CD14-positive monocyte (primary cell): ENCODE measurements at regions not wholly inside any gene's neighbourhood (a gene's known extent, or its start where the extent isn't known, plus 50 kb on each side); places are given as distances from the start of the nearest gene placed in this dataset.

Experiments
- DNase-seq, 3 donors: peaks; one replicate each; pipeline ENCODE4 v3.0.0-alpha.2; 2011 to 2022
- H2AFZ ChIP-seq: 2 replicates; pipeline ENCODE4 v1.6.0; 2012; ENCODE audit warnings: mild to moderate bottlenecking, low read depth, low read length, inconsistent platforms; ENCODE audit not compliant: insufficient read depth, poor library complexity, severe bottlenecking
- H3K27ac ChIP-seq, 2 donors: 1 replicate in 1 of 2; 2 replicates in 1 of 2; pipeline ENCODE4 v1.5.1; 2012 to 2013; ENCODE audit warnings: low read length in 2 of 2, control low read depth in 1 of 2, inconsistent platforms in 1 of 2, low read depth in 1 of 2, mild to moderate bottlenecking in 1 of 2
- H3K27me3 ChIP-seq, 2 donors: one replicate each; pipeline versions ENCODE4 v1.6.0 to v1.6.1; 2011 to 2013; ENCODE audit warnings: low read length in 2 of 2; ENCODE audit not compliant: control insufficient read depth in 2 of 2, insufficient read depth in 2 of 2
- H3K36me3 ChIP-seq, 2 donors: replicated peaks in 1 of 2; 1 replicate in 1 of 2; 2 replicates in 1 of 2; pipeline versions ENCODE4 v1.5.1 to v1.6.1; 2012 to 2013; ENCODE audit warnings: low read length in 2 of 2, control low read depth in 1 of 2, inconsistent platforms in 1 of 2, mild to moderate bottlenecking in 1 of 2; ENCODE audit not compliant: insufficient read depth in 2 of 2, control insufficient read depth in 1 of 2
- H3K4me1 ChIP-seq, 2 donors: 1 replicate in 1 of 2; 2 replicates in 1 of 2; pipeline versions ENCODE4 v1.5.1 to v1.6.1; 2012 to 2013; ENCODE audit warnings: low read length in 2 of 2, control low read depth in 1 of 2, inconsistent platforms in 1 of 2, mild to moderate bottlenecking in 1 of 2, moderate library complexity in 1 of 2; ENCODE audit not compliant: insufficient read depth in 2 of 2, control insufficient read depth in 1 of 2
- H3K4me2 ChIP-seq: replicated peaks from 2 replicates; pipeline ENCODE3; 2012; ENCODE audit warnings: low read length, moderate library complexity, mild to moderate bottlenecking; ENCODE audit not compliant: poor library complexity, severe bottlenecking; ENCODE audit errors: extremely low read depth
- H3K4me3 ChIP-seq, 3 experiments: fragments of 200-600 bp in 1 of 3; sonication (generic) in 1 of 3; replicated peaks in 1 of 3; 1 replicate in 2 of 3; 2 replicates in 1 of 3; pipeline ENCODE4 v1.5.1; 2011 to 2013; ENCODE audit warnings: low read length in 3 of 3, mild to moderate bottlenecking in 3 of 3, control low read depth in 2 of 3, low read depth in 2 of 3, inconsistent platforms in 1 of 3, moderate library complexity in 1 of 3
- H3K79me2 ChIP-seq: 2 replicates; pipeline ENCODE4 v1.6.0; 2012; ENCODE audit warnings: mild to moderate bottlenecking, control low read depth, inconsistent platforms, low read length, moderate library complexity; ENCODE audit not compliant: insufficient read depth
- H3K9ac ChIP-seq: 2 replicates; pipeline ENCODE4 v1.6.0; 2017; ENCODE audit warnings: low read length, mild to moderate bottlenecking; ENCODE audit not compliant: insufficient read depth, poor library complexity, severe bottlenecking
- H3K9me3 ChIP-seq, 2 donors: replicated peaks in 1 of 2; 1 replicate in 1 of 2; 2 replicates in 1 of 2; pipeline versions ENCODE4 v1.5.1 to v1.6.1; 2012 to 2013; ENCODE audit warnings: low read length in 2 of 2, control low read depth in 1 of 2; ENCODE audit not compliant: control insufficient read depth in 1 of 2, insufficient read depth in 1 of 2
- H4K20me1 ChIP-seq: 2 replicates; pipeline ENCODE4 v1.6.0; 2012; ENCODE audit warnings: mild to moderate bottlenecking, low read length, control low read depth, moderate library complexity; ENCODE audit not compliant: insufficient read depth
- H3K27ac Mint-ChIP-seq, 7 donors: one replicate each; pipeline ENCODE4 v1.8.0; 2020; ENCODE audit warnings: mild to moderate bottlenecking in 7 of 7, mixed read lengths in 7 of 7, moderate library complexity in 6 of 7, inconsistent platforms in 2 of 7
- H3K27me3 Mint-ChIP-seq, 3 donors: one replicate each; pipeline ENCODE4 v1.8.0; 2021 to 2022; ENCODE audit warnings: low read depth in 3 of 3, mild to moderate bottlenecking in 3 of 3, mixed read lengths in 3 of 3, moderate library complexity in 3 of 3, inconsistent platforms in 1 of 3
- H3K36me3 Mint-ChIP-seq, 2 donors: one replicate each; pipeline ENCODE4 v1.8.0; 2020; ENCODE audit warnings: mixed read lengths in 2 of 2, inconsistent platforms in 1 of 2, mild to moderate bottlenecking in 1 of 2
- H3K4me1 Mint-ChIP-seq: one replicate; pipeline ENCODE4 v1.8.0; 2020; ENCODE audit warnings: mild to moderate bottlenecking, mixed read lengths
- H3K4me3 Mint-ChIP-seq, 2 donors: one replicate each; pipeline ENCODE4 v1.8.0; 2020; ENCODE audit warnings: mild to moderate bottlenecking in 2 of 2, mixed read lengths in 2 of 2, moderate library complexity in 1 of 2
- H3K9me3 Mint-ChIP-seq, 7 donors: one replicate each; pipeline ENCODE4 v1.8.0; 2020 to 2022; ENCODE audit warnings: mixed read lengths in 7 of 7, mild to moderate bottlenecking in 6 of 7, moderate library complexity in 6 of 7, inconsistent platforms in 2 of 7
- WGBS: methylation state at CpG from one replicate; pipeline ENCODE4 v1.1.5; 2013; ENCODE audit warnings: missing lambda C conversion rate; ENCODE audit not compliant: insufficient coverage; 5-methylcytosine and 5-hydroxymethylcytosine counted together
- intact Hi-C, 2 donors: fragments of 100-400 bp; cut with micrococcal nuclease; formaldehyde crosslinking; loops; one replicate each; pipeline versions ENCODE4 v1.15.0 to v1.15.1; 2023
- TF ChIP-seq, protein P1 (sequence below): fragments of 200-600 bp; IDR thresholded peaks from one replicate; pipeline ENCODE4 v1.8.0; 2022; ENCODE audit warnings: antibody characterized with exemption, mild to moderate bottlenecking

DNA sequence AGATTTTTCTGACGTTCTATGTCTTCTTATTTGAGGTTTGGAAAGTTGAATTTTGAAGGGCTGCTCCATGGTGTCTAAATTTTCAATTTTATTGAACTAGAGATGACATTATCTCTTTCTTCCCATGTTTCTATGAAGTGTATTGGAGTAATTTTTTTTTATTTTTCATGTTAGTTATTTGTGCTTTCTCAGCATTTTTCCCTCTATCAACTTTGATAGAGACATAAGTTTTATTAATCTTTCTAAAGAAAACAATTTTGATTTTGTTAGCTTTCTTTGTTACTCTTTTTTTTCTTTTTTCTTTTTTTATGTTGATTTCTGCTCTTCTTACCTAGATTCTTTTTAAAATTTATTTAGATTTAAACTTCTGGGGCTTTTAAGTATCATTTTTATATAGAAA is 1694.8 kb downstream of the PCDH9 start:
- no peak for DNase-seq
- TF ChIP-seq, protein P1, sequence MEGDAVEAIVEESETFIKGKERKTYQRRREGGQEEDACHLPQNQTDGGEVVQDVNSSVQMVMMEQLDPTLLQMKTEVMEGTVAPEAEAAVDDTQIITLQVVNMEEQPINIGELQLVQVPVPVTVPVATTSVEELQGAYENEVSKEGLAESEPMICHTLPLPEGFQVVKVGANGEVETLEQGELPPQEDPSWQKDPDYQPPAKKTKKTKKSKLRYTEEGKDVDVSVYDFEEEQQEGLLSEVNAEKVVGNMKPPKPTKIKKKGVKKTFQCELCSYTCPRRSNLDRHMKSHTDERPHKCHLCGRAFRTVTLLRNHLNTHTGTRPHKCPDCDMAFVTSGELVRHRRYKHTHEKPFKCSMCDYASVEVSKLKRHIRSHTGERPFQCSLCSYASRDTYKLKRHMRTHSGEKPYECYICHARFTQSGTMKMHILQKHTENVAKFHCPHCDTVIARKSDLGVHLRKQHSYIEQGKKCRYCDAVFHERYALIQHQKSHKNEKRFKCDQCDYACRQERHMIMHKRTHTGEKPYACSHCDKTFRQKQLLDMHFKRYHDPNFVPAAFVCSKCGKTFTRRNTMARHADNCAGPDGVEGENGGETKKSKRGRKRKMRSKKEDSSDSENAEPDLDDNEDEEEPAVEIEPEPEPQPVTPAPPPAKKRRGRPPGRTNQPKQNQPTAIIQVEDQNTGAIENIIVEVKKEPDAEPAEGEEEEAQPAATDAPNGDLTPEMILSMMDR, result no peak
- H3K79me2 ChIP-seq, result no peaks in the 10 kb centered on the region
- Mint-ChIP-seq H3K9me3 (peaks cover 0 to 8% (median 0%) of the 10 kb centered on the region in 7 donors), H3K27ac (no peak overlapping the region), H3K4me1 (no peaks in the 10 kb centered on the region), H3K4me3 (no peak overlapping the region), H3K36me3 (no peaks in the 10 kb centered on the region), H3K27me3 (no peaks in the 10 kb centered on the region)
- H2AFZ ChIP-seq, result no peak overlapping the region
- H3K36me3 ChIP-seq, result no peaks in the 10 kb centered on the region
- H3K9ac ChIP-seq, result no peak overlapping the region
- H4K20me1 ChIP-seq, result no peaks in the 10 kb centered on the region
- no peak overlapping the region for H3K27ac ChIP-seq
- intact Hi-C loops, result no loop called here
- H3K4me2 ChIP-seq, result no peak overlapping the region
- H3K4me1 ChIP-seq, result no peaks in the 10 kb centered on the region
- no CpG with 5 or more reads among the region's 1 CpG for WGBS
- no peak overlapping the region for H3K4me3 ChIP-seq
- H3K27me3 ChIP-seq, result no peaks in the 10 kb centered on the region
- no peaks in the 10 kb centered on the region for H3K9me3 ChIP-seq

DNA sequence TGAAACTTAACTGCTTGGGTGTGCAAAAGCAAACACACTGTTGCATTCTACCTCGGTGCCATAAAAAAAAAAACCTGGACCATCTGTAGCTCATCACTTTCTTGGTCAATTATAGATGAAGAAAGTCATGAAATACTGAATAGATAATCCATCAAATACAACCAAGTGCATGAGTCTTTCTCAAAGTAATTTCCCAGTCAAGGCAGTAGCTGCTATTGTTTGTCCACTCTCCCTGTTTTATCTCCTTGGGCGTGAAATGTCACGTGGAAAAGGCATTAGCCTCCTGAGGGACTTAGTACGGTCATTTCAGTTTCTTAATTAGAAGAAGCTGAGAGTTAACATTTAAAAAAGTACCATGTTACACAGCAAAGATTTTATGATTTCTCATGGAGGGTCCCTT is 1697.9 kb downstream of the PCDH9 start:
- Histone ChIP-seq H3K4me2 (no peak overlapping the region), H3K36me3 (no peaks in the 10 kb centered on the region), H3K9me3 (peaks cover 0 to 4% of the 10 kb centered on the region in 2 donors), H3K4me3 (no peak overlapping the region), H3K4me1 (no peaks in the 10 kb centered on the region), H3K9ac (no peak overlapping the region), H3K27me3 (no peaks in the 10 kb centered on the region), H3K79me2 (no peaks in the 10 kb centered on the region), H4K20me1 (no peaks in the 10 kb centered on the region), H2AFZ (no peak overlapping the region), H3K27ac (no peak overlapping the region)
- TF ChIP-seq, protein P1, result no peak
- Mint-ChIP-seq H3K4me1 (no peaks in the 10 kb centered on the region), H3K36me3 (no peaks in the 10 kb centered on the region), H3K27ac (no peak overlapping the region), H3K9me3 (peaks cover 0 to 4% (median 2%) of the 10 kb centered on the region in 7 donors), H3K4me3 (no peak overlapping the region), H3K27me3 (no peaks in the 10 kb centered on the region)
- no CpG with 5 or more reads among the region's 4 CpGs for WGBS
- DNase-seq, result no peak
- intact Hi-C loops, result no loop called here
